RWPE2 (cell line): ENCODE measurements at regions not wholly inside any gene's neighbourhood (a gene's known extent, or its start where the extent isn't known, plus 50 kb on each side); places are given as distances from the start of the nearest gene placed in this dataset.

Experiments used
- ATAC-seq: fragments of 200-7000 bp; cut with Tn5 transposase; 3 replicates; pipeline ENCODE4 v1.9.1; 2021; ENCODE audit warnings: low read depth
- DNase-seq: peaks from one replicate; pipeline ENCODE4 v3.0.0-alpha.2; 2020; ENCODE audit warnings: low spot score
- H3K27ac ChIP-seq: fragments of 450-650 bp; 2 replicates; pipeline ENCODE4 v1.5.1; 2017; ENCODE audit warnings: mild to moderate bottlenecking; ENCODE audit not compliant: poor library complexity, severe bottlenecking
- H3K27me3 ChIP-seq: fragments of 250-450 bp; sonication (Bioruptor Pico); 2 replicates; pipeline ENCODE4 v1.5.1; 2021; ENCODE audit warnings: mild to moderate bottlenecking, moderate library complexity; ENCODE audit not compliant: insufficient read depth, poor library complexity, severe bottlenecking
- H3K36me3 ChIP-seq: fragments of 250-450 bp; sonication (Bioruptor Pico); 2 replicates; pipeline ENCODE4 v1.5.1; 2020; ENCODE audit warnings: low read depth, mild to moderate bottlenecking, moderate library complexity
- H3K4me1 ChIP-seq: fragments of 250-450 bp; sonication (Bioruptor Pico); 2 replicates; pipeline ENCODE4 v1.5.1; 2021; ENCODE audit warnings: mild to moderate bottlenecking, moderate library complexity; ENCODE audit not compliant: insufficient read depth, poor library complexity, severe bottlenecking
- H3K4me3 ChIP-seq: fragments of 250-450 bp; sonication (Bioruptor Pico); 2 replicates; pipeline ENCODE4 v1.5.1; 2021; ENCODE audit warnings: mild to moderate bottlenecking, moderate library complexity; ENCODE audit not compliant: severe bottlenecking
- H3K9me3 ChIP-seq: fragments of 250-450 bp; sonication (Bioruptor Pico); 2 replicates; pipeline ENCODE4 v1.5.1; 2021; ENCODE audit warnings: mild to moderate bottlenecking, moderate library complexity; ENCODE audit not compliant: severe bottlenecking
- TF ChIP-seq, protein P1 (sequence below): fragments of 450-650 bp; IDR thresholded peaks from one replicate; pipeline ENCODE4 v1.5.1; 2017; ENCODE audit warnings: mild to moderate bottlenecking, moderate library complexity; ENCODE audit not compliant: poor library complexity, severe bottlenecking

DNA sequence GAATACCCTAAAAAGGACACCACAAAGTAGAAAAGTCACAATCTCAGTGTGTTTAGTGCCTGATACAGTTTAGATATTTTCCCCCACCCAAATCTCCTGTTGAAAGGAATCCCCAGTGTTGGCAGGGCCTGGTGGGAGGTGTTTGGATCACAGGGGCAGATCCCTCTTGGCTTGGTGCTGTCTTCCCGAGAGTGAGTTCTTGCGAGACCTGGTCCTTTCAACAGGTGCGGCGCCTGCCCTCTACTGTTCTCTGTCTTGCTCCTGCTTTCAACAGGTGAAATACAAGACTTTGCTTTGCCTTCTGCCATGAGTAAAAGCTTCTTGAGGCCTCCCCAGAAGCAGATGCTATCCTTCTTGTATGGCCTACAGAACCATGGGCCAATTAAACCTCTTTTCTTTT, 534.3 kb upstream of the NRSN1 start:
- ATAC-seq (no peak), DNase-seq (no peak)
- Histone ChIP-seq H3K36me3 (no peaks in the 10 kb centered on the region), H3K9me3 (no peaks in the 10 kb centered on the region), H3K4me1 (no peaks in the 10 kb centered on the region), H3K27ac (no peak overlapping the region), H3K4me3 (no peak overlapping the region), H3K27me3 (no peaks in the 10 kb centered on the region)
- TF ChIP-seq, protein P1, sequence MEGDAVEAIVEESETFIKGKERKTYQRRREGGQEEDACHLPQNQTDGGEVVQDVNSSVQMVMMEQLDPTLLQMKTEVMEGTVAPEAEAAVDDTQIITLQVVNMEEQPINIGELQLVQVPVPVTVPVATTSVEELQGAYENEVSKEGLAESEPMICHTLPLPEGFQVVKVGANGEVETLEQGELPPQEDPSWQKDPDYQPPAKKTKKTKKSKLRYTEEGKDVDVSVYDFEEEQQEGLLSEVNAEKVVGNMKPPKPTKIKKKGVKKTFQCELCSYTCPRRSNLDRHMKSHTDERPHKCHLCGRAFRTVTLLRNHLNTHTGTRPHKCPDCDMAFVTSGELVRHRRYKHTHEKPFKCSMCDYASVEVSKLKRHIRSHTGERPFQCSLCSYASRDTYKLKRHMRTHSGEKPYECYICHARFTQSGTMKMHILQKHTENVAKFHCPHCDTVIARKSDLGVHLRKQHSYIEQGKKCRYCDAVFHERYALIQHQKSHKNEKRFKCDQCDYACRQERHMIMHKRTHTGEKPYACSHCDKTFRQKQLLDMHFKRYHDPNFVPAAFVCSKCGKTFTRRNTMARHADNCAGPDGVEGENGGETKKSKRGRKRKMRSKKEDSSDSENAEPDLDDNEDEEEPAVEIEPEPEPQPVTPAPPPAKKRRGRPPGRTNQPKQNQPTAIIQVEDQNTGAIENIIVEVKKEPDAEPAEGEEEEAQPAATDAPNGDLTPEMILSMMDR: no peak

GRCh38 chr6:23600118-23600517, 525.9 kb upstream of the NRSN1 start:
- H3K27ac ChIP-seq: no peak overlapping the region
- ATAC-seq (no peak), DNase-seq (no peak)
- H3K4me3 ChIP-seq: no peak overlapping the region
- H3K27me3 ChIP-seq: no peaks in the 10 kb centered on the region
- H3K9me3 ChIP-seq: no peaks in the 10 kb centered on the region
- no peaks in the 10 kb centered on the region for H3K4me1 ChIP-seq
- no peaks in the 10 kb centered on the region for H3K36me3 ChIP-seq
- TF ChIP-seq, protein P1: no peak

DNA sequence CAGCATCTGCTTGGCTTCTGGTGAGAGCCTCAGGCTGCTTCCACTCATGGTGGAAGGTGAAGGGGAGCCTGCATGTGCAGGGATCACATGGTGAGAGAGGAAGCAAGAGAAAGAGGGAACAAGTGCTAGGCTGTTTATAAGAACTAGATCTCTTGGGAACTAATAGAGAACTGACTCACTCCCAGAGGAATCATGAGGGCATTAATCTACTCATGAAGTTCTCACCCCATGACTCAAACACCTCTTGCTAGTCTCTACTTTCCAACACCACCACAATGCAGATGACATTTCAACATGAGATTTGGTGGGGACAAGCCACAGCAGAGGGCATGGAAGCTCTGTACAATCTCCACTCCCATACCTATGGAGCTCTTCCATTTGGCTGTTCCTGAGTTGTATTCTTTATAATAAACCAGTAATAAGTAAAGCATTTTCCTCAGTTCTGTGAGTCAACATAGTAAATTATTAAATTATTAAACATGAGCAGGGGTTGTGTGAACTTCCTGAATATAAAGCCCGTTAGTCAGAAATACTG, 524.1 kb upstream of the NRSN1 start:
- DNase-seq (no peak), ATAC-seq (no peak)
- no peaks in the 10 kb centered on the region for H3K27me3 ChIP-seq

GRCh38 chr6:23608931-23609435, 517.0 kb upstream of the NRSN1 start:
- ATAC-seq: no peak
- TF ChIP-seq, protein P1: no peak

More for the DNA sequence above, 524.1 kb upstream of the NRSN1 start:
- Histone ChIP-seq H3K9me3 (no peaks in the 10 kb centered on the region), H3K4me1 (no peaks in the 10 kb centered on the region), H3K36me3 (no peaks in the 10 kb centered on the region), H3K27ac (no peak overlapping the region), H3K4me3 (no peak overlapping the region)
- TF ChIP-seq, protein P1: no peak

GRCh38 chr6:23611776-23612381, 514.1 kb upstream of the NRSN1 start:
- H3K4me3 ChIP-seq: no peak overlapping the region
- H3K9me3 ChIP-seq: no peaks in the 10 kb centered on the region
- no peaks in the 10 kb centered on the region for H3K4me1 ChIP-seq
- DNase-seq (no peak), ATAC-seq (no peak)
- no peaks in the 10 kb centered on the region for H3K36me3 ChIP-seq
- H3K27me3 ChIP-seq: no peaks in the 10 kb centered on the region
- H3K27ac ChIP-seq: no peak overlapping the region
- TF ChIP-seq, protein P1: no peak

More at GRCh38 chr6:23608931-23609435, 517.0 kb upstream of the NRSN1 start:
- DNase-seq: no peak
- Histone ChIP-seq H3K4me1 (no peaks in the 10 kb centered on the region), H3K27ac (no peak overlapping the region), H3K36me3 (no peaks in the 10 kb centered on the region), H3K4me3 (no peak overlapping the region), H3K27me3 (no peaks in the 10 kb centered on the region), H3K9me3 (no peaks in the 10 kb centered on the region)
